DMS53 (cell line): ENCODE measurements at regions not wholly inside any gene's neighbourhood (a gene's known extent, or its start where the extent isn't known, plus 50 kb on each side); places are given as distances from the start of the nearest gene placed in this dataset.
"Not testable (repeated sequence)": the region's sequence is repeated elsewhere in the genome, so short reads cannot be mapped to it uniquely, and the experiment has no call there.

Experiments
- DNase-seq: peaks from one replicate; lab custom pipeline; 2025; lab: John Stamatoyannopoulos, UW

- DNase-seq: no peak
Observed at GRCh38 chr1:218931324-218931723, 242.4 kb upstream of the LYPLAL1 start.

- DNase-seq: no peak
Observed at GRCh38 chr1:218933513-218933912, 240.2 kb upstream of the LYPLAL1 start.

- DNase-seq: not testable (repeated sequence)
Observed at GRCh38 chr1:218935408-218935807, 238.3 kb upstream of the LYPLAL1 start.

- no peak for DNase-seq
Observed at GRCh38 chr1:218938259-218938658, 235.4 kb upstream of the LYPLAL1 start.

GRCh38 chr1:218939095-218939494, 234.6 kb upstream of the LYPLAL1 start:
- DNase-seq: peak; percentile 70

GRCh38 chr1:218942431-218942830, 231.2 kb upstream of the LYPLAL1 start:
- no peak for DNase-seq

GRCh38 chr1:218943371-218943770, 230.3 kb upstream of the LYPLAL1 start:
- no peak for DNase-seq

GRCh38 chr1:218945050-218945449, 228.6 kb upstream of the LYPLAL1 start:
- peak; percentile 28 for DNase-seq

GRCh38 chr1:218946147-218946546, 227.5 kb upstream of the LYPLAL1 start:
- peak; percentile 62 for DNase-seq

GRCh38 chr1:218948446-218948845, 225.2 kb upstream of the LYPLAL1 start:
- no peak for DNase-seq

- DNase-seq: no peak
Observed at GRCh38 chr1:218953386-218953785, 220.3 kb upstream of the LYPLAL1 start.

- DNase-seq: peak; percentile 43
Observed at GRCh38 chr1:218957971-218958370, 215.7 kb upstream of the LYPLAL1 start.

GRCh38 chr1:218959784-218960183, 213.9 kb upstream of the LYPLAL1 start:
- DNase-seq: no peak

GRCh38 chr1:218964471-218965185, 209.1 kb upstream of the LYPLAL1 start:
- DNase-seq: no peak

- no peak for DNase-seq
Observed at GRCh38 chr1:218965821-218966220, 207.9 kb upstream of the LYPLAL1 start.

GRCh38 chr1:218967254-218967653, 206.4 kb upstream of the LYPLAL1 start:
- DNase-seq: no peak

- no peak for DNase-seq
Observed at GRCh38 chr1:218967836-218968235, 205.8 kb upstream of the LYPLAL1 start.

- no peak for DNase-seq
Observed at GRCh38 chr1:218969006-218969405, 204.7 kb upstream of the LYPLAL1 start.

- DNase-seq: no peak
Observed at GRCh38 chr1:218970397-218970990, 203.2 kb upstream of the LYPLAL1 start.

- DNase-seq: no peak
Observed at GRCh38 chr1:218971156-218971555, 202.5 kb upstream of the LYPLAL1 start.

- DNase-seq: no peak
Observed at GRCh38 chr1:218980881-218981280, 192.8 kb upstream of the LYPLAL1 start.

GRCh38 chr1:218982482-218982881, 191.2 kb upstream of the LYPLAL1 start:
- no peak for DNase-seq

- DNase-seq: no peak
Observed at GRCh38 chr1:218983433-218983832, 190.2 kb upstream of the LYPLAL1 start.

- DNase-seq: peak; percentile 18
Observed at GRCh38 chr1:218983848-218984247, 189.8 kb upstream of the LYPLAL1 start.
